ENCODE measurements at regions not wholly inside any gene's neighbourhood (a gene's known extent, or its start where the extent isn't known, plus 50 kb on each side); places are given as distances from the start of the nearest gene placed in this dataset.
"Not testable (repeated sequence)": the region's sequence is repeated elsewhere in the genome, so short reads cannot be mapped to it uniquely, and the experiment has no call there.

DNA sequence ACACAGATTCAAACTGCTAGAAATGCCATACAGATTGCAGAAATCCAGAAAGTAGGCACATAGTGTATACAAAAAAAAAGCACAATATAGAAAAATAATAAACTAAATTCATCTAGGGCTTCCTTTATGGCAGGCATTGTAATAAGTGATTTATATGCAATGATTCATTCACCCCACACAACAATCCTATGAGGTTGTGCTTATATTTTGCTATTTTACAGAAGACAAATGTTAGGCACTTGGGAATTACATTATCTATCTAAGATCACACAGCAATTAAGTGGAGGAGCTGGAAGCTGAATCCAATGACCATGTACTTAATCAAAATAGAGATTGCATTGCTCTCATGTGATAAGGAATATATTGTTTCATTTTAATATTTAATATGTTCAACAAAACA lies 225.7 kb upstream of the KCNK2 start:
- Histone ChIP-seq H3K4me3 (no peak overlapping the region), H3K27me3 (replicated peaks) (no peaks in the 10 kb centered on the region), H3K9me3 (replicated peaks) (no peaks in the 10 kb centered on the region), H3K27ac (no peak overlapping the region), H3K4me1 (replicated peaks) (no peaks in the 10 kb centered on the region), H3K36me3 (no peaks in the 10 kb centered on the region)
- DNase-seq (ENCODE audit: low read depth in 1 of 2, low spot score in 2 of 2) = no peak

- H3K4me1 ChIP-seq (replicated peaks) = no peaks in the 10 kb centered on the region
These were observed 224.8 kb upstream of the KCNK2 start for GRCh38 chr1:214857716-214858115.

DNA sequence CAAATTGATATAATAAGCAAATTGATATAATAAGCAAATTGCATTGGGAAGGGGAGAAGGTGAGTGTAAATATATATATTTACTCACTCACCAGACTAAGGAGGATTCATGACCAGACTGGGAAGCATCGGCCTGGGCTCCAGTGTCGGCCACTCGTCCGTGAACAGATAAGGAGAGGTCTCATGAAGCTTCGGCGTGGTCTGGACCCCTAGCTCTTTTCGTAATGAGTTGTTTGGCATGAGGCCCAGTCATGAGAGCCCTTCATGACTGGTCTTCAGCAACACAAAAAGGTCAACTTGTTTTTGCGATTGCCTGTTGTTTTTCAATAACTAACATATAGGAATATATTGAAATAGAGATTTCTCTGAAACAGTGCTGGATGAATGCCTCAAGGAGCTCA lies 222.9 kb upstream of the KCNK2 start:
- Histone ChIP-seq H3K4me3 (no peak overlapping the region), H3K9me3 (replicated peaks) (no peaks in the 10 kb centered on the region), H3K4me1 (replicated peaks) (no peaks in the 10 kb centered on the region), H3K36me3 (no peaks in the 10 kb centered on the region), H3K27ac (no peak overlapping the region), H3K27me3 (replicated peaks) (no peaks in the 10 kb centered on the region)
- no peak for DNase-seq (ENCODE audit: low read depth in 1 of 2, low spot score in 2 of 2)

More at GRCh38 chr1:214857716-214858115, 224.8 kb upstream of the KCNK2 start:
- no peak for DNase-seq (ENCODE audit: low read depth in 1 of 2, low spot score in 2 of 2)
- no peaks in the 10 kb centered on the region for H3K36me3 ChIP-seq
- no peak overlapping the region for H3K27ac ChIP-seq
- no peaks in the 10 kb centered on the region for H3K9me3 ChIP-seq (replicated peaks)
- no peak overlapping the region for H3K4me3 ChIP-seq
- H3K27me3 ChIP-seq (replicated peaks) = no peaks in the 10 kb centered on the region

DNA sequence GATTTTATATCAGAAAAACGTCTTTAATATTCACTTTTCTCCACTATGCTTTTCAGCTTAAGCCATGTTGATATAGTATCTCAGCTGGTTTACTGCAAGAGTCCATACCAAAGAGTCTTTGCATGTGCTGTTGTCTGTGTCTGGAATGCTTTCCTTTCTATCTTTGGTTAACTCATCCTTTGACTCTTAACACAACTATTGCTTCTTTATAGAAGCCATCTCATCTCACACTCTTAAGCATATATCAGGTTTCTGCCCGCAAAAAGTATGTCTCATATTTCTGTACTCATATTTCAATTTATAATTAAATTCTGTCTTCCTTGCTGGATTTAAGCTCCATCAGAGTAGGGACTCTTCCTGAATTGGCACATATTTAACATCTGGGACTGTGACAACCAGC lies 220.9 kb upstream of the KCNK2 start:
- no peak overlapping the region for H3K27ac ChIP-seq
- no peak overlapping the region for H3K4me3 ChIP-seq
- no peak for DNase-seq (ENCODE audit: low read depth in 1 of 2, low spot score in 2 of 2)
- no peaks in the 10 kb centered on the region for H3K27me3 ChIP-seq (replicated peaks)
- no peaks in the 10 kb centered on the region for H3K36me3 ChIP-seq
- no peaks in the 10 kb centered on the region for H3K9me3 ChIP-seq (replicated peaks)
- no peaks in the 10 kb centered on the region for H3K4me1 ChIP-seq (replicated peaks)

DNA sequence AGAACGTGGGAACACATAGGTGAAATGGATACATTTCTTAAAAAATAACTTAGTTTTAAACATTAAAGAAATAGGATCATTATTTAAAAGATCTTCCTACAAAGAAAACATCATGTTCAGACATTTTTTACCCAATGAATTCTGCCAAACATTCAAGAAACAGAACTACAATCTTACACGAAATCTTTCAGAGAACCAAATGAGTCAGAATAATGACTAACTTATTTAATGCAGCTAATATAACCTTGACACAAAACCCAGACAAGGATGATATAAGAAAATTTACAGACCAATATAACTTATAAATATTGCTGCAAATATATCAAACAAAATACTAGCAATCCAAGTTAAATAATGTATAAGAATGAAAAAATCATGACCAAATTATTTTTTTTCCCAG lies 220.1 kb upstream of the KCNK2 start:
- H3K36me3 ChIP-seq = no peaks in the 10 kb centered on the region
- no peak overlapping the region for H3K4me3 ChIP-seq
- DNase-seq (ENCODE audit: low read depth in 1 of 2, low spot score in 2 of 2) = no peak
- H3K4me1 ChIP-seq (replicated peaks) = no peaks in the 10 kb centered on the region
- no peak overlapping the region for H3K27ac ChIP-seq
- H3K9me3 ChIP-seq (replicated peaks) = no peaks in the 10 kb centered on the region
- H3K27me3 ChIP-seq (replicated peaks) = no peaks in the 10 kb centered on the region

GRCh38 chr1:214864896-214865688 lies 217.4 kb upstream of the KCNK2 start:
- no peak for DNase-seq (ENCODE audit: low read depth in 1 of 2, low spot score in 2 of 2)
- Histone ChIP-seq H3K9me3 (replicated peaks) (no peaks in the 10 kb centered on the region), H3K4me1 (replicated peaks) (no peaks in the 10 kb centered on the region), H3K27me3 (replicated peaks) (no peaks in the 10 kb centered on the region), H3K4me3 (no peak overlapping the region), H3K27ac (no peak overlapping the region), H3K36me3 (no peaks in the 10 kb centered on the region)

- H3K4me3 ChIP-seq; H3K9me3 ChIP-seq (replicated peaks); H3K4me1 ChIP-seq (replicated peaks); H3K27me3 ChIP-seq (replicated peaks); DNase-seq (ENCODE audit: low read depth in 1 of 2, low spot score in 2 of 2); H3K27ac ChIP-seq; H3K36me3 ChIP-seq: not testable (repeated sequence)
These were observed 212.1 kb upstream of the KCNK2 start for GRCh38 chr1:214870426-214870825.

- H3K9me3 ChIP-seq (replicated peaks) = no peaks in the 10 kb centered on the region
- no peaks in the 10 kb centered on the region for H3K36me3 ChIP-seq
- no peaks in the 10 kb centered on the region for H3K4me1 ChIP-seq (replicated peaks)
- H3K27ac ChIP-seq = no peak overlapping the region
- no peak for DNase-seq (ENCODE audit: low read depth in 1 of 2, low spot score in 2 of 2)
- no peak overlapping the region for H3K4me3 ChIP-seq
- no peaks in the 10 kb centered on the region for H3K27me3 ChIP-seq (replicated peaks)
These were observed 201.6 kb upstream of the KCNK2 start for GRCh38 chr1:214880956-214881355.

GRCh38 chr1:214882616-214883015 lies 199.9 kb upstream of the KCNK2 start:
- Histone ChIP-seq H3K36me3 (no peaks in the 10 kb centered on the region), H3K4me1 (replicated peaks) (no peaks in the 10 kb centered on the region)

GRCh38 chr1:214895011-214895600 lies 187.4 kb upstream of the KCNK2 start:
- H3K27ac ChIP-seq = no peak overlapping the region
- no peak for DNase-seq (ENCODE audit: low read depth in 1 of 2, low spot score in 2 of 2)
- H3K27me3 ChIP-seq (replicated peaks) = no peaks in the 10 kb centered on the region; the same call in 1 of the 2 replicates

More at GRCh38 chr1:214882616-214883015, 199.9 kb upstream of the KCNK2 start:
- Histone ChIP-seq H3K4me3 (no peak overlapping the region), H3K27ac (no peak overlapping the region), H3K27me3 (replicated peaks) (no peaks in the 10 kb centered on the region), H3K9me3 (replicated peaks) (no peaks in the 10 kb centered on the region)
- DNase-seq (ENCODE audit: low read depth in 1 of 2, low spot score in 2 of 2) = no peak

GRCh38 chr1:214896921-214897320 lies 185.6 kb upstream of the KCNK2 start:
- H3K27ac ChIP-seq = no peak overlapping the region
- H3K4me1 ChIP-seq (replicated peaks) = peaks cover 6% of the 10 kb centered on the region
- H3K4me3 ChIP-seq = no peak overlapping the region
- H3K27me3 ChIP-seq (replicated peaks) = no peaks in the 10 kb centered on the region; the same call in 1 of the 2 replicates
- H3K36me3 ChIP-seq = no peaks in the 10 kb centered on the region
- no peaks in the 10 kb centered on the region for H3K9me3 ChIP-seq (replicated peaks)
- DNase-seq (ENCODE audit: low read depth in 1 of 2, low spot score in 2 of 2) = no peak

More at GRCh38 chr1:214895011-214895600, 187.4 kb upstream of the KCNK2 start:
- Histone ChIP-seq H3K4me1 (replicated peaks) (no peaks in the 10 kb centered on the region), H3K9me3 (replicated peaks) (no peaks in the 10 kb centered on the region), H3K36me3 (no peaks in the 10 kb centered on the region), H3K4me3 (no peak overlapping the region)

DNA sequence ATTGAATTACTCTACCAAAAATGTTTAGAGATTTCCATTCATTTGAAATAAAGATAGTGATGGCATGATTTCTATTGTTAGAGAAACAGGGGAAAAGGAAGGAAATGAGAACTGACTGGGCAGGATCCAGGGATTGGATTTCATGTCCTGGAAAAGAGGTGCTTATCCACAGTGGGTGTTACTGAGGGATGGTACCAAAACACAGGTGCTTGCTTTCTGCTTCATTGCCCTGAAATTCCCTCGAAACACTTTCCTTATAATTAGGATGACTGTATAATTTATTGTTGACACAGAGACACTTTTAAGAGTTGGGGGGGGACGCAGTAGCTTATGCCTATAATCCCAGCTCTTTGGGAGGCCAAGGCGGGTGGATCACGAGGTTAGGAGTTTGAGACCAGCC lies 185.0 kb upstream of the KCNK2 start:
- no peaks in the 10 kb centered on the region; the same call in 1 of the 2 replicates for H3K27me3 ChIP-seq (replicated peaks)
- peaks cover 8% of the 10 kb centered on the region for H3K4me1 ChIP-seq (replicated peaks)
- H3K9me3 ChIP-seq (replicated peaks) = no peaks in the 10 kb centered on the region
- no peak overlapping the region for H3K27ac ChIP-seq
- no peak for DNase-seq (ENCODE audit: low read depth in 1 of 2, low spot score in 2 of 2)
- H3K4me3 ChIP-seq = no peak overlapping the region
- no peaks in the 10 kb centered on the region for H3K36me3 ChIP-seq

DNA sequence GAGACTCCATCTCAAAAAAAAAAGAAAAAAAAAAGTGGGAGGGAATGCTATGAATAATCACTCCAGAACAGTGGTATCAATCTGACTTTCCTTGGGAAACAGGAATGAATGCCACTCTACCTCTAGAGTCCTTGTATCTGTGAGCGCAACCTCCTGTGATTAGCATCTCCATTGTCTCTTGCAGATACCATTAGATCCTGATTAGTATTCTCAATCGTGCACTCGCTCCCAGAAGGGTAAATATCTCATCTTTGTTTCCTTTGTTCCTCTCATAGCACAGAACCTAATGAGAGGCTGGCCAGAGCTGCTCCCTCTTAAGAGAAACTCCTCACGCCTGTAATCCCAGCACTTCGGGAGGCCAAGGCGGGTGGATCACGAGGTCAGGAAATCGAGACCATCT lies 184.4 kb upstream of the KCNK2 start:
- no peaks in the 10 kb centered on the region; the same call in 1 of the 2 replicates for H3K27me3 ChIP-seq (replicated peaks)
- peaks cover 11% of the 10 kb centered on the region for H3K4me1 ChIP-seq (replicated peaks)
- no peak overlapping the region for H3K4me3 ChIP-seq
- H3K36me3 ChIP-seq = no peaks in the 10 kb centered on the region
- H3K27ac ChIP-seq = no peak overlapping the region
- DNase-seq (ENCODE audit: low read depth in 1 of 2, low spot score in 2 of 2) = no peak
- no peaks in the 10 kb centered on the region for H3K9me3 ChIP-seq (replicated peaks)

DNA sequence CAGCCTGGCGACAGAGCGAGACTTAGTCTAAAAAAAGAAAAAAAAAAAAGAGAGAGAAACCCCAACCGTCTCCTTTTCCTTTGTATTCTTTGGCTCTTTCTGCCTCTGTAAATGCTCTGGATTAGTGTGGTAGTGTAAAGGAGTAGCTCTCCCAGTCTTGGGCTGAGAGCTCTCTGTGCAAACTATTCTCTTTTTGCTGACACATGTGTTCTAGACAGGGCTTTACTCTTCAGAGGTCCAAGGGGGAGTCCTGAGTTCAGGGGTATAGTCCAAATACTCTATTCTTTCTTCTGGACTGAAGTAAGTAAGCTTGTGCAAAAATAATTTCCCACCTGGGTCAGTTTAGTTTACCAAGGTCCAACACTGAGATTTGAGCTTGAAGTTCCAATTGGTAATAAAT lies 183.8 kb upstream of the KCNK2 start:
- Histone ChIP-seq H3K4me1 (replicated peaks) (peaks cover 11% of the 10 kb centered on the region), H3K27ac (no peak overlapping the region), H3K4me3 (no peak overlapping the region), H3K36me3 (no peaks in the 10 kb centered on the region), H3K9me3 (replicated peaks) (no peaks in the 10 kb centered on the region), H3K27me3 (replicated peaks) (no peaks in the 10 kb centered on the region; the same call in 1 of the 2 replicates)
- no peak for DNase-seq (ENCODE audit: low read depth in 1 of 2, low spot score in 2 of 2)

Data from SJSA1 (cell line).